ENCODE measurements at regions not wholly inside any gene's neighbourhood (a gene's known extent, or its start where the extent isn't known, plus 50 kb on each side); places are given as distances from the start of the nearest gene placed in this dataset.

DNA sequence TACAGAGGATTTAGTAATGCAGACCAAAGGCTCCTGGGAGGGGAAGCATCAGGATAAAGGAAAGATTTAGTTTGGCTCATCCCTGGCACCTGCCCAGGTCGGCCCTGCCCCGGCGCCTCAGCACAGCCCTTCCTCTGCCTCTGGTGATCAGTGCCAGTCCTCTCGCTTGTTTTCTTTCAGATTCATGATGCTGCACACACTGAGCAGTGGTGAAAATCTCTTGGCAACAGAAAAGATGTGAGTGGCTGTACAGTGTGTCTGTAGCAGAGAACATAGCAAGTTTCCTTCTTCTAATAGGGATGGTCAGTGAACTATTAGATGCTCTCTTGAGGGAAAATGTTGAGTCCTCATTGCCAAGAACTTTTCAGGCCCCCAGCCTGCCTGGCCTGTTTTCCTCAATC lies 994.1 kb downstream of the KCNMA1 start:
- intact Hi-C loops (cut with micrococcal nuclease) = loop anchor here (5.0 kb wide), 1 partner anchor 391 kb away; no protein-coding TSS in a partner anchor
- H3K56ac ChIP-seq (ENCODE audit: extremely low read depth, insufficient read depth, low read length) = no peak overlapping the region
- H3K36me3 ChIP-seq (ENCODE audit: control insufficient read depth, insufficient read depth, low read length) = no peaks in the 10 kb centered on the region
- ChIA-PET CTCF (no interaction called here), POLR2A (ENCODE audit: unreplicated experiment) (no interaction called here)
- H3K4me3 ChIP-seq (ENCODE audit: insufficient read depth, low read depth, low read length) = no peak overlapping the region
- H4K20me1 ChIP-seq (ENCODE audit: insufficient read depth, low read length) = no peaks in the 10 kb centered on the region
- H3K4ac ChIP-seq (ENCODE audit: low read depth, low read length) = peak overlapping the region; percentile 17; the same call in 1 of the 2 replicates
- H3K9ac ChIP-seq (ENCODE audit: low read depth, low read length) = no peak overlapping the region
- 94% methylated on average over 3 of the region's 4 CpGs; no CpG with 5 or more reads in 1 of the 2 experiments for WGBS, 2 experiments (ENCODE audit: extremely low coverage in 2 of 2, insufficient read length in 1 of 2)
- no peak overlapping the region for H2BK15ac ChIP-seq (ENCODE audit: low read depth, low read length)
- H3K4me2 ChIP-seq (ENCODE audit: low read depth, low read length) = no peak overlapping the region
- no peak for DNase-seq
- TF ChIP-seq CEBPB (IDR thresholded peaks at IDR 0.05; ENCODE audit: low read depth, low read length) = no peak
- TF ChIP-seq, protein P1, sequence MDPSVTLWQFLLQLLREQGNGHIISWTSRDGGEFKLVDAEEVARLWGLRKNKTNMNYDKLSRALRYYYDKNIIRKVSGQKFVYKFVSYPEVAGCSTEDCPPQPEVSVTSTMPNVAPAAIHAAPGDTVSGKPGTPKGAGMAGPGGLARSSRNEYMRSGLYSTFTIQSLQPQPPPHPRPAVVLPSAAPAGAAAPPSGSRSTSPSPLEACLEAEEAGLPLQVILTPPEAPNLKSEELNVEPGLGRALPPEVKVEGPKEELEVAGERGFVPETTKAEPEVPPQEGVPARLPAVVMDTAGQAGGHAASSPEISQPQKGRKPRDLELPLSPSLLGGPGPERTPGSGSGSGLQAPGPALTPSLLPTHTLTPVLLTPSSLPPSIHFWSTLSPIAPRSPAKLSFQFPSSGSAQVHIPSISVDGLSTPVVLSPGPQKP (IDR thresholded peaks at IDR 0.05; ENCODE audit: borderline replicate concordance, low read depth, low read length) = no peak
- no peak for TF ChIP-seq USF2 (IDR thresholded peaks at IDR 0.05; ENCODE audit: low read depth, low read length)
- TF ChIP-seq RFX5 (IDR thresholded peaks at IDR 0.05; ENCODE audit: low read depth, low read length) = no peak
- no peak for TF ChIP-seq RCOR1 (IDR thresholded peaks at IDR 0.05; ENCODE audit: insufficient replicate concordance, low read length)
- TF ChIP-seq MXI1 (IDR thresholded peaks at IDR 0.05; ENCODE audit: borderline replicate concordance, low read depth, low read length) = no peak
- TF ChIP-seq BHLHE40 (IDR thresholded peaks at IDR 0.05; ENCODE audit: low read depth, low read length) = no peak
- TF ChIP-seq FOS (IDR thresholded peaks at IDR 0.05; ENCODE audit: low read depth, low read length) = no peak
- TF ChIP-seq POLR2A (IDR thresholded peaks at IDR 0.05; ENCODE audit: low read depth, low read length) = no peak
- no peak for TF ChIP-seq RAD21 (IDR thresholded peaks at IDR 0.05; ENCODE audit: low read length)
- no peak for TF ChIP-seq MAZ (IDR thresholded peaks at IDR 0.05; ENCODE audit: borderline replicate concordance, low read depth, low read length)
- no peak overlapping the region for H2BK5ac ChIP-seq (ENCODE audit: low read depth, low read length, poor library complexity, severe bottlenecking)
- no peaks in the 10 kb centered on the region for H3K27me3 ChIP-seq (ENCODE audit: control insufficient read depth, insufficient read depth, low read length)
- peaks cover 19% of the 10 kb centered on the region for H3K4me1 ChIP-seq (ENCODE audit: control insufficient read depth, insufficient read depth, low read length)
- H2BK20ac ChIP-seq (ENCODE audit: low read depth, low read length) = no peak overlapping the region
- no peak overlapping the region; the same call in 1 of the 2 replicates for H3K18ac ChIP-seq (ENCODE audit: low read depth, low read length)
- H3K79me1 ChIP-seq (ENCODE audit: low read depth in 1 of 2, low read length in 2 of 2) = no peaks in the 10 kb centered on the region
- dilution Hi-C loops (cut with HindIII; ENCODE audit: low sequenced_read_pairs, unreplicated experiment) = no loop called here
- H4K8ac ChIP-seq (ENCODE audit: low read depth in 2 of 2, low read length in 2 of 2) = no peak overlapping the region
- H2BK120ac ChIP-seq (ENCODE audit: low read depth, low read length) = no peak overlapping the region
- ATAC-seq (ENCODE audit: low read depth) = no peak
- no peaks in the 10 kb centered on the region for H3K9me1 ChIP-seq (ENCODE audit: insufficient read depth, low read length)
- H4K5ac ChIP-seq (ENCODE audit: low read depth, low read length) = no peak overlapping the region
- no peak overlapping the region for H2AK5ac ChIP-seq (ENCODE audit: low read depth, low read length)
- H4K91ac ChIP-seq (ENCODE audit: insufficient read depth, low read depth, low read length) = no peak overlapping the region
- H3K9me3 ChIP-seq (ENCODE audit: control insufficient read depth, insufficient read depth, low read length) = no peaks in the 10 kb centered on the region
- no peak overlapping the region for H2AFZ ChIP-seq (replicated peaks; ENCODE audit: low read length, poor library complexity)
- BruUV-seq (replicated peaks) = no TSS peak
- no peak overlapping the region for H3K23ac ChIP-seq (ENCODE audit: low read depth, low read length)
- no peak overlapping the region for H3K27ac ChIP-seq (ENCODE audit: insufficient read depth, low read length)
- in situ Hi-C loops (cut with MboI; ENCODE audit: low sequenced_read_pairs) = no loop called here
- H2AK9ac ChIP-seq (replicated peaks; ENCODE audit: low read depth, low read length, poor library complexity) = no peak overlapping the region
- H3K14ac ChIP-seq (replicated peaks; ENCODE audit: low read depth, low read length) = no peak overlapping the region
